H1 (cell line): ENCODE measurements at regions not wholly inside any gene's neighbourhood (a gene's known extent, or its start where the extent isn't known, plus 50 kb on each side); places are given as distances from the start of the nearest gene placed in this dataset.

Source experiments
- CTCF ChIA-PET: fragments of 300-600 bp; sonication (Branson Sonifier 250); formaldehyde crosslinking; loops from one replicate; lab custom pipeline; 2021; ENCODE audit not compliant: partially characterized antibody; lab: Charles Lee
- POLR2A ChIA-PET: fragments of 300-600 bp; sonication (Branson Sonifier 250); formaldehyde crosslinking; loops from one replicate; lab custom pipeline; 2021; ENCODE audit warnings: inconsistent platforms; ENCODE audit not compliant: partially characterized antibody; lab: Charles Lee
- DNase-seq, 2 experiments: peaks; one replicate each; pipeline versions ENCODE4 v3.0.0 to v3.0.0-alpha.2; 2010 to 2022; ENCODE audit warnings: low spot score in 2 of 2, low read depth in 1 of 2, mixed read lengths in 1 of 2
- FAIRE-seq: peaks from 2 replicates; lab custom pipeline; 2011; peaks lifted over from hg19 to GRCh38; lab: Jason Lieb, UNC
- H2AFZ ChIP-seq: 2 replicates; pipeline ENCODE4 v1.8.1; 2012; ENCODE audit warnings: low read length, inconsistent platforms
- H2AK5ac ChIP-seq: 2 replicates; pipeline ENCODE4 v1.6.1; 2013; ENCODE audit warnings: low read depth, low read length
- H2BK120ac ChIP-seq: replicated peaks from 2 replicates; pipeline ENCODE3; 2013; ENCODE audit warnings: low read depth, low read length, inconsistent platforms
- H2BK12ac ChIP-seq: 2 replicates; pipeline ENCODE4 v1.6.1; 2013; ENCODE audit warnings: low read depth, low read length
- H2BK15ac ChIP-seq: 2 replicates; pipeline ENCODE4 v1.6.1; 2013; ENCODE audit warnings: low read length
- H2BK20ac ChIP-seq: 2 replicates; pipeline ENCODE4 v1.6.1; 2013; ENCODE audit warnings: low read length
- H2BK5ac ChIP-seq: 2 replicates; pipeline ENCODE4 v1.6.1; 2013; ENCODE audit warnings: low read depth, low read length
- H3K14ac ChIP-seq: 2 replicates; pipeline ENCODE4 v1.6.1; 2013; ENCODE audit warnings: inconsistent platforms; ENCODE audit not compliant: insufficient read length
- H3K18ac ChIP-seq: 2 replicates; pipeline ENCODE4 v1.6.1; 2013; ENCODE audit warnings: low read length; ENCODE audit errors: extremely low read depth
- H3K23ac ChIP-seq: 2 replicates; pipeline ENCODE4 v1.6.1; 2013; ENCODE audit warnings: inconsistent platforms; ENCODE audit not compliant: insufficient read length
- H3K23me2 ChIP-seq: 2 replicates; pipeline ENCODE4 v1.6.1; 2013; ENCODE audit warnings: low read depth, low read length
- H3K27ac ChIP-seq: 2 replicates; pipeline ENCODE4 v1.6.1; 2011; ENCODE audit warnings: low read depth, low read length, inconsistent platforms
- H3K27me3 ChIP-seq, 4 experiments: replicated peaks in 1 of 4; 1 replicate in 1 of 4; 2 replicates in 3 of 4; pipeline versions ENCODE4 v1.6.1 to v1.8.1; 2011 to 2013; ENCODE audit warnings: low read length in 3 of 4, mild to moderate bottlenecking in 3 of 4, inconsistent platforms in 2 of 4, mixed read lengths in 2 of 4, moderate library complexity in 1 of 4; ENCODE audit not compliant: control insufficient read depth in 3 of 4, insufficient read depth in 3 of 4; ENCODE audit errors: extremely low read depth in 1 of 4
- H3K36me3 ChIP-seq, 4 experiments: 2 replicates each; pipeline versions ENCODE4 v1.6.1 to v1.8.1; 2011 to 2013; ENCODE audit warnings: mild to moderate bottlenecking in 4 of 4, low read length in 3 of 4, moderate library complexity in 2 of 4, control low read depth in 1 of 4, inconsistent platforms in 1 of 4; ENCODE audit not compliant: insufficient read depth in 4 of 4, control insufficient read depth in 2 of 4
- H3K4ac ChIP-seq: replicated peaks from 2 replicates; pipeline ENCODE3; 2013; ENCODE audit warnings: low read length, low read depth, mixed read lengths, inconsistent platforms; ENCODE audit not compliant: insufficient read length
- H3K4me1 ChIP-seq, 4 experiments: replicated peaks in 1 of 4; 1 replicate in 1 of 4; 2 replicates in 3 of 4; pipeline versions ENCODE4 v1.6.1 to v1.8.1; 2011 to 2013; ENCODE audit warnings: low read length in 3 of 4, inconsistent platforms in 2 of 4, mixed read lengths in 1 of 4; ENCODE audit not compliant: insufficient read depth in 4 of 4, control insufficient read depth in 3 of 4
- H3K4me2 ChIP-seq, 2 experiments: 2 replicates each; pipeline versions ENCODE4 v1.6.1 to v1.8.1; 2011 to 2013; ENCODE audit warnings: low read depth in 2 of 2, low read length in 2 of 2, control low read depth in 1 of 2, inconsistent platforms in 1 of 2, mild to moderate bottlenecking in 1 of 2; ENCODE audit not compliant: insufficient read depth in 1 of 2
- H3K4me3 ChIP-seq, 4 experiments: fragments of 200-600, 300-600 bp in 1 of 4; sonication (generic), shearing (Covaris generic), sonication (Bioruptor Twin) in 1 of 4; 2 replicates each; pipeline versions ENCODE4 v1.5.1 to v1.8.1; 2011 to 2016; ENCODE audit warnings: low read length in 4 of 4, low read depth in 3 of 4, control low read depth in 2 of 4, inconsistent platforms in 2 of 4, mild to moderate bottlenecking in 2 of 4, mixed read lengths in 1 of 4, moderate library complexity in 1 of 4; ENCODE audit not compliant: insufficient read depth in 2 of 4; ENCODE audit errors: extremely low read depth in 1 of 4
- H3K56ac ChIP-seq: replicated peaks from 2 replicates; pipeline ENCODE3; 2013; ENCODE audit warnings: low read depth, mild to moderate bottlenecking, mixed read lengths, low read length, inconsistent platforms; ENCODE audit not compliant: insufficient read length
- H3K79me1 ChIP-seq: 2 replicates; pipeline ENCODE4 v1.6.1; 2013; ENCODE audit warnings: low read depth, low read length, control low read depth
- H3K79me2 ChIP-seq, 2 experiments: 2 replicates each; pipeline versions ENCODE4 v1.6.1 to v1.8.1; 2012 to 2013; ENCODE audit warnings: low read length in 2 of 2, mild to moderate bottlenecking in 2 of 2, inconsistent platforms in 1 of 2; ENCODE audit not compliant: insufficient read depth in 2 of 2, control insufficient read depth in 1 of 2
- H3K9ac ChIP-seq, 4 experiments: replicated peaks in 1 of 4; 1 replicate in 1 of 4; 2 replicates in 3 of 4; pipeline versions ENCODE4 v1.6.1 to v1.8.1; 2011 to 2013; ENCODE audit warnings: low read depth in 3 of 4, low read length in 3 of 4, control low read depth in 2 of 4, mild to moderate bottlenecking in 2 of 4, moderate library complexity in 2 of 4, inconsistent platforms in 1 of 4; ENCODE audit errors: extremely low read depth in 1 of 4
- H3K9me3 ChIP-seq, 2 experiments: 2 replicates each; pipeline versions ENCODE4 v1.6.1 to v1.8.1; 2012 to 2013; ENCODE audit warnings: mild to moderate bottlenecking in 2 of 2, moderate library complexity in 2 of 2, control low read depth in 1 of 2, inconsistent platforms in 1 of 2, low read depth in 1 of 2, low read length in 1 of 2, mixed read lengths in 1 of 2; ENCODE audit not compliant: insufficient read depth in 2 of 2
- H4K20me1 ChIP-seq, 2 experiments: replicated peaks in 1 of 2; 2 replicates each; pipeline versions ENCODE3 to v1.8.1; 2011 to 2013; ENCODE audit warnings: inconsistent platforms in 2 of 2, low read length in 2 of 2, mild to moderate bottlenecking in 1 of 2; ENCODE audit not compliant: insufficient read depth in 2 of 2, control insufficient read depth in 1 of 2
- H4K5ac ChIP-seq: 2 replicates; pipeline ENCODE4 v1.6.1; 2013; ENCODE audit warnings: low read length, low read depth, mixed read lengths, inconsistent platforms; ENCODE audit not compliant: insufficient read length
- H4K8ac ChIP-seq: 2 replicates; pipeline ENCODE4 v1.8.0; 2013; ENCODE audit warnings: mild to moderate bottlenecking, moderate library complexity, low read length, inconsistent platforms; ENCODE audit not compliant: insufficient read depth; ENCODE audit errors: extremely low read depth
- H4K91ac ChIP-seq: replicated peaks from 2 replicates; pipeline ENCODE3; 2013; ENCODE audit warnings: low read length, mixed read lengths, inconsistent platforms; ENCODE audit not compliant: insufficient read length
- BCL11A ChIP-seq, 2 experiments: IDR thresholded peaks; one replicate each; pipeline ENCODE4 v1.6.1; 2011; ENCODE audit warnings: low read depth in 2 of 2, low read length in 2 of 2, mild to moderate bottlenecking in 2 of 2
- CTCF ChIP-seq, 3 experiments: IDR thresholded peaks; 1 replicate in 2 of 3; 2 replicates in 1 of 3; pipeline versions ENCODE4 v1.5.1 to v1.6.1; 2011; ENCODE audit warnings: low read length in 3 of 3, mild to moderate bottlenecking in 3 of 3, inconsistent platforms in 2 of 3, low read depth in 1 of 3, moderate library complexity in 1 of 3; ENCODE audit not compliant: insufficient read depth in 1 of 3; ENCODE audit errors: control extremely low read depth in 1 of 3
- HDAC2 ChIP-seq, 2 experiments: fragments of 300-600 bp in 1 of 2; sonication (generic) in 1 of 2; IDR thresholded peaks; 2 replicates each; pipeline ENCODE4 v1.6.1; 2011 to 2012; ENCODE audit warnings: low read depth in 2 of 2, low read length in 2 of 2, mild to moderate bottlenecking in 2 of 2, moderate library complexity in 2 of 2, borderline replicate concordance in 1 of 2, inconsistent platforms in 1 of 2
- KDM5A ChIP-seq: fragments of 200-600 bp; IDR thresholded peaks from 2 replicates; pipeline ENCODE4 v1.7.1; 2012; ENCODE audit warnings: mild to moderate bottlenecking, low read length, inconsistent platforms, mixed read lengths
- NANOG ChIP-seq: IDR thresholded peaks from 2 replicates; pipeline ENCODE4 v1.6.1; 2011; ENCODE audit warnings: low read length, low read depth, mild to moderate bottlenecking, inconsistent platforms; ENCODE audit not compliant: insufficient read depth, poor library complexity, severe bottlenecking
- RAD21 ChIP-seq, 2 experiments: IDR thresholded peaks in 1 of 2; conservative IDR thresholded peaks in 1 of 2; 2 replicates each; pipeline ENCODE4 v1.6.1; 2011; ENCODE audit warnings: low read depth in 2 of 2, low read length in 2 of 2, improper control_type of control experiment in 1 of 2, inconsistent platforms in 1 of 2, mild to moderate bottlenecking in 1 of 2, moderate library complexity in 1 of 2
- RFX5 ChIP-seq: IDR thresholded peaks from 2 replicates; pipeline ENCODE4 v1.6.1; 2011; ENCODE audit warnings: low read depth, low read length, improper control_type of control experiment, borderline replicate concordance
- TEAD4 ChIP-seq: IDR thresholded peaks from 2 replicates; pipeline ENCODE4 v1.6.1; 2012; ENCODE audit warnings: low read depth, low read length, inconsistent platforms, mixed read lengths
- YY1 ChIP-seq: IDR thresholded peaks from 2 replicates; pipeline ENCODE4 v1.6.1; 2011; ENCODE audit warnings: low read depth, mild to moderate bottlenecking, low read length
- TF ChIP-seq, protein P1 (sequence below): IDR thresholded peaks from 2 replicates; pipeline ENCODE4 v1.6.1; 2011; ENCODE audit warnings: low read length, improper control_type of control experiment

DNA sequence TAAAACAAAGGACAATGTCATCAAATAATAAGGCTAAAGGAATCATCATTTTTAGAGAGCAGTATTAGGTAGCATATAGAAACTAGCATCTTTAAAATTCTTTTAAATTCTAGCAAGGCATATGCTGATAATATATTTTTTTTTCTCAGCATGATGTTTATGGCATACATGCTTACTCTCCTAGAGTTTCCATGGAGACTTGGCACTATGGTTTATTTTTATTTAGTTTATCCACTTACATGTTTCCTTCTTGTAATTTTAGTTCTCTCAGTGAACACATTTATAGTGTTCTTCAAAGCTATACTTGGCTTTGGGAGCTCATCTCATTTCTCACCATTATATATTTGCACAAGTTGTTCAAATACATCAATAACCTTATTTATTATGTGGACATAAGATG is 413.8 kb upstream of the LINC00305 start:
- no peak overlapping the region for H3K9ac ChIP-seq
- H4K5ac ChIP-seq: no peak overlapping the region
- H3K79me1 ChIP-seq: no peaks in the 10 kb centered on the region
- H3K18ac ChIP-seq: no peak overlapping the region
- H3K23ac ChIP-seq: no peak overlapping the region
- H2BK20ac ChIP-seq: no peak overlapping the region
- H3K27ac ChIP-seq: no peak overlapping the region
- H3K14ac ChIP-seq: no peak overlapping the region
- H3K23me2 ChIP-seq: no peaks in the 10 kb centered on the region
- H3K4me3 ChIP-seq: no peak overlapping the region
- no peak overlapping the region for H2BK12ac ChIP-seq
- no peak overlapping the region for H2BK120ac ChIP-seq
- no peak overlapping the region for H3K4me2 ChIP-seq
- H3K36me3 ChIP-seq: no peaks in the 10 kb centered on the region
- ChIA-PET POLR2A (no interaction called here), CTCF (no interaction called here)
- H3K4me1 ChIP-seq: no peaks in the 10 kb centered on the region
- FAIRE-seq: no peak
- no peaks in the 10 kb centered on the region for H4K20me1 ChIP-seq
- H3K79me2 ChIP-seq: no peaks in the 10 kb centered on the region
- H3K4ac ChIP-seq: no peak overlapping the region
- no peak overlapping the region for H3K56ac ChIP-seq
- no peak for DNase-seq
- H4K91ac ChIP-seq: no peak overlapping the region
- H2BK5ac ChIP-seq: no peak overlapping the region
- H4K8ac ChIP-seq: no peak overlapping the region
- H2AK5ac ChIP-seq: no peak overlapping the region
- no peak overlapping the region for H2BK15ac ChIP-seq
- peaks cover 0 to 4% of the 10 kb centered on the region in 2 experiments; a peak in 2 of 4 replicates for H3K9me3 ChIP-seq
- no peaks in the 10 kb centered on the region for H3K27me3 ChIP-seq
- H2AFZ ChIP-seq: no peak overlapping the region
- TF ChIP-seq RAD21 (IDR thresholded peaks at IDR 0.05 in 1 of 2, conservative IDR thresholded peaks at IDR 0.05 in 1 of 2; ENCODE audit: low read depth in 2 of 2, low read length in 2 of 2): no peak
- no peak for TF ChIP-seq NANOG
- no peak for TF ChIP-seq KDM5A
- TF ChIP-seq, protein P1, sequence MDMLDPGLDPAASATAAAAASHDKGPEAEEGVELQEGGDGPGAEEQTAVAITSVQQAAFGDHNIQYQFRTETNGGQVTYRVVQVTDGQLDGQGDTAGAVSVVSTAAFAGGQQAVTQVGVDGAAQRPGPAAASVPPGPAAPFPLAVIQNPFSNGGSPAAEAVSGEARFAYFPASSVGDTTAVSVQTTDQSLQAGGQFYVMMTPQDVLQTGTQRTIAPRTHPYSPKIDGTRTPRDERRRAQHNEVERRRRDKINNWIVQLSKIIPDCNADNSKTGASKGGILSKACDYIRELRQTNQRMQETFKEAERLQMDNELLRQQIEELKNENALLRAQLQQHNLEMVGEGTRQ: no peak
- no peak for TF ChIP-seq TEAD4
- no peak for TF ChIP-seq YY1
- TF ChIP-seq CTCF (IDR thresholded peaks at IDR 0.05; ENCODE audit: control extremely low read depth in 1 of 3, insufficient read depth in 1 of 3, low read depth in 1 of 3, low read length in 3 of 3): no peak
- no peak for TF ChIP-seq HDAC2 (IDR thresholded peaks at IDR 0.05; ENCODE audit: borderline replicate concordance in 1 of 2, low read depth in 2 of 2, low read length in 2 of 2)
- no peak for TF ChIP-seq RFX5
- TF ChIP-seq BCL11A (IDR thresholded peaks at IDR 0.05; ENCODE audit: low read depth in 2 of 2, low read length in 2 of 2): no peak
